K562 (cell line): ENCODE measurements at regions not wholly inside any gene's neighbourhood (a gene's known extent, or its start where the extent isn't known, plus 50 kb on each side); places are given as distances from the start of the nearest gene placed in this dataset.

Experiments used
- CREM ChIP-seq: IDR thresholded peaks from 2 replicates; pipeline ENCODE4 v1.6.1; 2014; ENCODE audit warnings: antibody characterized with exemption, low read depth
- E2F5 ChIP-seq: sonication (generic); formaldehyde crosslinking; IDR thresholded peaks from 2 replicates; pipeline ENCODE4 v1.8.0; 2022; ENCODE audit warnings: mild to moderate bottlenecking, missing genetic modification reagents
- GABPB2 ChIP-seq: fragments of 250-450 bp; sonication (Bioruptor Pico); conservative IDR thresholded peaks from 2 replicates; pipeline ENCODE4 v1.5.1; 2021; ENCODE audit warnings: mild to moderate bottlenecking
- HEY1 ChIP-seq: fragments of 250-450 bp; sonication (Bioruptor Pico); IDR thresholded peaks from 2 replicates; pipeline ENCODE4 v1.5.0; 2020; ENCODE audit warnings: mild to moderate bottlenecking, moderate library complexity, borderline replicate concordance
- MAZ ChIP-seq, 2 experiments: fragments of 450-650 bp in 1 of 2; sonication (generic) in 1 of 2; formaldehyde crosslinking; IDR thresholded peaks in 1 of 2; conservative IDR thresholded peaks in 1 of 2; 2 replicates each; pipeline versions ENCODE4 v1.4.0 to v1.5.0; 2020; ENCODE audit warnings: mild to moderate bottlenecking in 1 of 2, missing genetic modification reagents in 1 of 2
- MXI1 ChIP-seq: IDR thresholded peaks from 2 replicates; pipeline ENCODE4 v1.6.1; 2011; ENCODE audit warnings: low read depth, mild to moderate bottlenecking, improper control_type of control experiment, low read length
- RBFOX2 ChIP-seq: fragments of 200-400 bp; formaldehyde crosslinking; IDR thresholded peaks from 2 replicates; pipeline ENCODE4 v1.6.1; 2017; ENCODE audit warnings: low read depth, mild to moderate bottlenecking, low read length, moderate library complexity
- ZBTB5 ChIP-seq: fragments of 450-650 bp; IDR thresholded peaks from 2 replicates; pipeline ENCODE4 v1.6.1; 2017; ENCODE audit warnings: antibody characterized with exemption
- ZNF318 ChIP-seq, 2 experiments: fragments of 450-650 bp; IDR thresholded peaks; 2 replicates each; pipeline ENCODE4 v1.6.1; 2016; ENCODE audit warnings: mild to moderate bottlenecking in 2 of 2, borderline replicate concordance in 1 of 2, low read depth in 1 of 2, moderate library complexity in 1 of 2
- ZNF354B ChIP-seq: fragments of 250-450 bp; sonication (Bioruptor Pico); IDR thresholded peaks from 2 replicates; pipeline ENCODE4 v1.4.0; 2020
- TF ChIP-seq, protein P1 (sequence below), 2 experiments: IDR thresholded peaks in 1 of 2; conservative IDR thresholded peaks in 1 of 2; 2 replicates each; pipeline ENCODE4 v1.6.1; 2016; ENCODE audit warnings: low read depth in 2 of 2, mild to moderate bottlenecking in 1 of 2, missing compliant biosample characterization in 1 of 2, missing genetic modification characterization in 1 of 2, moderate library complexity in 1 of 2

- no peak for TF ChIP-seq ZNF354B
- no peak for TF ChIP-seq MAZ (CRISPR knock-in tag; conservative IDR thresholded peaks at IDR 0.05 in 1 of 2, IDR thresholded peaks at IDR 0.05 in 1 of 2)
- no peak for TF ChIP-seq MXI1
- no peak for TF ChIP-seq HEY1
- TF ChIP-seq ZBTB5, result no peak
- TF ChIP-seq, protein P1, sequence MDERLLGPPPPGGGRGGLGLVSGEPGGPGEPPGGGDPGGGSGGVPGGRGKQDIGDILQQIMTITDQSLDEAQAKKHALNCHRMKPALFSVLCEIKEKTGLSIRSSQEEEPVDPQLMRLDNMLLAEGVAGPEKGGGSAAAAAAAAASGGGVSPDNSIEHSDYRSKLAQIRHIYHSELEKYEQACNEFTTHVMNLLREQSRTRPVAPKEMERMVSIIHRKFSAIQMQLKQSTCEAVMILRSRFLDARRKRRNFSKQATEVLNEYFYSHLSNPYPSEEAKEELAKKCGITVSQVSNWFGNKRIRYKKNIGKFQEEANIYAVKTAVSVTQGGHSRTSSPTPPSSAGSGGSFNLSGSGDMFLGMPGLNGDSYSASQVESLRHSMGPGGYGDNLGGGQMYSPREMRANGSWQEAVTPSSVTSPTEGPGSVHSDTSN (CRISPR knock-in tag; IDR thresholded peaks at IDR 0.05; ENCODE audit: low read depth), result no peak
- TF ChIP-seq, protein P1 (tag; conservative IDR thresholded peaks at IDR 0.05; ENCODE audit: low read depth), result no peak
- TF ChIP-seq GABPB2 (CRISPR knock-in tag), result no peak
- TF ChIP-seq RBFOX2, result no peak
- no peak for TF ChIP-seq ZNF318 (IDR thresholded peaks at IDR 0.05; ENCODE audit: borderline replicate concordance in 1 of 2, low read depth in 1 of 2)
- no peak for TF ChIP-seq E2F5 (CRISPR knock-in tag)
- no peak for TF ChIP-seq CREM
Measured at GRCh38 chr6:156344491-156344890, 432.7 kb upstream of the ARID1B start (continued).
